HCT116 (cell line): ENCODE measurements at regions not wholly inside any gene's neighbourhood (a gene's known extent, or its start where the extent isn't known, plus 50 kb on each side); places are given as distances from the start of the nearest gene placed in this dataset.

ENCODE experiments used
- ATAC-seq: fragments of 200-7000 bp; cut with Tn5 transposase; 2 replicates; pipeline ENCODE4 v1.9.1; 2020; ENCODE audit warnings: mild to moderate bottlenecking, moderate library complexity
- BruUV-seq: library from RNA; stranded (reverse); fragments of 400-500 nt; replicated peaks from 2 replicates; lab custom pipeline; 2021; lab: Mats Ljungman, UMichigan
- CTCF ChIA-PET: fragments of 300-600 bp; sonication (Branson Sonifier 250); formaldehyde crosslinking; loops from one replicate; lab custom pipeline; 2021; ENCODE audit warnings: antibody characterized with exemption; lab: Charles Lee
- POLR2A ChIA-PET: fragments of 300-600, 350-600 bp; sonication (Branson Sonifier 250); formaldehyde crosslinking; loops from one replicate; lab custom pipeline; 2021; ENCODE audit warnings: antibody characterized with exemption; lab: Charles Lee
- RAD21 ChIA-PET, 2 experiments: fragments of 300-600 bp; sonication (Branson Sonifier 250); formaldehyde crosslinking; loops; one replicate each; lab custom pipeline; 2023; ENCODE audit warnings: low total read pairs in 2 of 2; ENCODE audit not compliant: uncharacterized antibody in 2 of 2, unreplicated experiment in 2 of 2, low non-redundant PET in 1 of 2; lab: Charles Lee
- DNase-seq: peaks from one replicate; pipeline ENCODE4 v3.0.0-alpha.2; 2010; ENCODE audit warnings: low read depth, low spot score
- H2AFZ ChIP-seq: fragments of 200-600 bp; shearing (Covaris generic), sonication (generic); 2 replicates; pipeline ENCODE4 v1.6.1; 2017; ENCODE audit warnings: low read depth, mixed run types, mixed read lengths, antibody characterized with exemption, low read length; ENCODE audit not compliant: poor library complexity, severe bottlenecking
- H3K27ac ChIP-seq: 2 replicates; pipeline ENCODE4 v1.5.1; 2012; ENCODE audit warnings: low read depth, low read length
- H3K27me3 ChIP-seq: fragments of 200-600 bp; sonication (generic); 2 replicates; pipeline ENCODE4 v1.6.1; 2016; ENCODE audit warnings: mixed run types, low read length, mixed read lengths; ENCODE audit not compliant: insufficient read depth
- H3K36me3 ChIP-seq, 2 experiments: fragments of 200-500 bp in 1 of 2; fragments of 200-600 bp in 1 of 2; sonication (Bioruptor generic) in 1 of 2; sonication (generic) in 1 of 2; 2 replicates each; pipeline versions ENCODE4 v1.5.1 to v1.6.1; 2014 to 2016; ENCODE audit warnings: low read length in 2 of 2, inconsistent platforms in 1 of 2, mixed read lengths in 1 of 2, mixed run types in 1 of 2; ENCODE audit not compliant: insufficient read depth in 2 of 2, control insufficient read depth in 1 of 2
- H3K4me1 ChIP-seq, 2 experiments: fragments of 200-600 bp in 1 of 2; sonication (generic) in 1 of 2; 2 replicates each; pipeline versions ENCODE4 v1.5.1 to v1.6.1; 2012 to 2017; ENCODE audit warnings: low read length in 2 of 2, inconsistent platforms in 1 of 2, mild to moderate bottlenecking in 1 of 2, mixed read lengths in 1 of 2, mixed run types in 1 of 2, moderate library complexity in 1 of 2; ENCODE audit not compliant: insufficient read depth in 2 of 2, control insufficient read depth in 1 of 2
- H3K4me2 ChIP-seq: fragments of 200-600 bp; sonication (generic); 2 replicates; pipeline ENCODE4 v1.6.1; 2017; ENCODE audit warnings: mixed run types, low read length, mixed read lengths
- H3K4me3 ChIP-seq, 2 experiments: fragments of 200-600 bp in 1 of 2; sonication (generic) in 1 of 2; replicated peaks in 1 of 2; 2 replicates each; pipeline ENCODE4 v1.5.1; 2011 to 2016; ENCODE audit warnings: low read length in 2 of 2, control low read depth in 1 of 2, low read depth in 1 of 2, mild to moderate bottlenecking in 1 of 2, mixed read lengths in 1 of 2, mixed run types in 1 of 2
- H3K79me2 ChIP-seq: fragments of 200-600 bp; sonication (generic); 2 replicates; pipeline ENCODE4 v1.6.1; 2017; ENCODE audit warnings: mild to moderate bottlenecking, mixed run types, low read length, moderate library complexity, mixed read lengths; ENCODE audit not compliant: insufficient read depth
- H3K9ac ChIP-seq: fragments of 200-600 bp; sonication (generic); 2 replicates; pipeline ENCODE4 v1.6.1; 2016; ENCODE audit warnings: low read length, mixed read lengths
- H3K9me2 ChIP-seq: fragments of 200-600 bp; sonication (generic), shearing (Covaris generic); 2 replicates; pipeline ENCODE4 v1.6.1; 2017; ENCODE audit warnings: mixed run types, mild to moderate bottlenecking, moderate library complexity; ENCODE audit not compliant: insufficient read depth
- H3K9me3 ChIP-seq, 2 experiments: fragments of 200-500 bp in 1 of 2; fragments of 200-600 bp in 1 of 2; sonication (Bioruptor generic) in 1 of 2; sonication (generic) in 1 of 2; 2 replicates each; pipeline ENCODE4 v1.6.1; 2014 to 2017; ENCODE audit warnings: low read length in 2 of 2, mixed read lengths in 2 of 2, inconsistent platforms in 1 of 2, low read depth in 1 of 2, mild to moderate bottlenecking in 1 of 2, mixed run types in 1 of 2, moderate library complexity in 1 of 2; ENCODE audit not compliant: control insufficient read depth in 1 of 2, insufficient read depth in 1 of 2
- H4K20me1 ChIP-seq: fragments of 200-600 bp; sonication (generic), shearing (Covaris generic); 2 replicates; pipeline ENCODE4 v1.6.1; 2017; ENCODE audit warnings: mixed run types, mild to moderate bottlenecking, moderate library complexity; ENCODE audit not compliant: insufficient read depth
- CBX3 ChIP-seq: IDR thresholded peaks from 2 replicates; pipeline ENCODE4 v1.6.1; 2012; ENCODE audit warnings: low read depth
- EGR1 ChIP-seq: IDR thresholded peaks from 2 replicates; pipeline ENCODE4 v1.6.1; 2012; ENCODE audit warnings: low read depth
- FOSL1 ChIP-seq: IDR thresholded peaks from 2 replicates; pipeline ENCODE4 v1.6.1; 2012; ENCODE audit warnings: low read depth
- POLR2A ChIP-seq: IDR thresholded peaks from 2 replicates; pipeline ENCODE4 v1.7.0; 2011; ENCODE audit warnings: borderline replicate concordance; ENCODE audit not compliant: insufficient read depth, insufficient read length; ENCODE audit errors: extremely low read depth
- YY1 ChIP-seq: IDR thresholded peaks from 2 replicates; pipeline ENCODE4 v1.6.1; 2011; ENCODE audit warnings: low read length, low read depth, moderate library complexity, mild to moderate bottlenecking; ENCODE audit not compliant: insufficient replicate concordance; ENCODE audit errors: extremely low read depth
- ZFX ChIP-seq: fragments of 450-650 bp; IDR thresholded peaks from 2 replicates; pipeline ENCODE4 v1.6.1; 2017
- intact Hi-C: fragments of 100-400 bp; cut with micrococcal nuclease; formaldehyde crosslinking; loops from 2 replicates; pipeline ENCODE4 v1.10.0; 2022
- TF ChIP-seq, protein P1 (sequence below): IDR thresholded peaks from 2 replicates; pipeline ENCODE4 v1.6.1; 2012; ENCODE audit warnings: low read depth
- TF ChIP-seq, protein P2 (sequence below): IDR thresholded peaks from 2 replicates; pipeline ENCODE4 v1.6.1; 2012

DNA sequence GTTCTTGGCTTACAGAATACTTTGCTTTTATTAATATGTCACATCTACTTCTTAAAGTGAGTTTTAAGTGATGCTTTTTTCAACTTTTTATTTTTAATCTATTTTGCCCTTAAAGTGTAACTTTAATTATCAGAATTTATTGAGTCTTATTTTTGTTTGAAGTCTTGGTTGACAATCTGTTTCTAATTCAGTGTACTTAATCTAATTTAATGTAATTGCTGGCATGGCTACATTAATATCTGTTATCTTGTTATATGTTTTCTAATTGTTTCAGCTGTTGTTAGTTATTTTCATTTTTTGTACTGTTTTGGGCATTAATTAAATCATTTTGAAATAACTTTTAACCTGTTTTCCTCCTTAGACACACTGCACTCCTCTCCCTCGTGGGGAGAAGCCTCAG lies 558.7 kb upstream of the EYS start:
- POLR2A ChIA-PET: no interaction called here
- H3K4me2 ChIP-seq: no peak overlapping the region
- TF ChIP-seq EGR1 (no peak), CBX3 (no peak), YY1 (no peak), FOSL1 (no peak), ZFX (no peak), POLR2A (no peak)
- TF ChIP-seq, protein P1, sequence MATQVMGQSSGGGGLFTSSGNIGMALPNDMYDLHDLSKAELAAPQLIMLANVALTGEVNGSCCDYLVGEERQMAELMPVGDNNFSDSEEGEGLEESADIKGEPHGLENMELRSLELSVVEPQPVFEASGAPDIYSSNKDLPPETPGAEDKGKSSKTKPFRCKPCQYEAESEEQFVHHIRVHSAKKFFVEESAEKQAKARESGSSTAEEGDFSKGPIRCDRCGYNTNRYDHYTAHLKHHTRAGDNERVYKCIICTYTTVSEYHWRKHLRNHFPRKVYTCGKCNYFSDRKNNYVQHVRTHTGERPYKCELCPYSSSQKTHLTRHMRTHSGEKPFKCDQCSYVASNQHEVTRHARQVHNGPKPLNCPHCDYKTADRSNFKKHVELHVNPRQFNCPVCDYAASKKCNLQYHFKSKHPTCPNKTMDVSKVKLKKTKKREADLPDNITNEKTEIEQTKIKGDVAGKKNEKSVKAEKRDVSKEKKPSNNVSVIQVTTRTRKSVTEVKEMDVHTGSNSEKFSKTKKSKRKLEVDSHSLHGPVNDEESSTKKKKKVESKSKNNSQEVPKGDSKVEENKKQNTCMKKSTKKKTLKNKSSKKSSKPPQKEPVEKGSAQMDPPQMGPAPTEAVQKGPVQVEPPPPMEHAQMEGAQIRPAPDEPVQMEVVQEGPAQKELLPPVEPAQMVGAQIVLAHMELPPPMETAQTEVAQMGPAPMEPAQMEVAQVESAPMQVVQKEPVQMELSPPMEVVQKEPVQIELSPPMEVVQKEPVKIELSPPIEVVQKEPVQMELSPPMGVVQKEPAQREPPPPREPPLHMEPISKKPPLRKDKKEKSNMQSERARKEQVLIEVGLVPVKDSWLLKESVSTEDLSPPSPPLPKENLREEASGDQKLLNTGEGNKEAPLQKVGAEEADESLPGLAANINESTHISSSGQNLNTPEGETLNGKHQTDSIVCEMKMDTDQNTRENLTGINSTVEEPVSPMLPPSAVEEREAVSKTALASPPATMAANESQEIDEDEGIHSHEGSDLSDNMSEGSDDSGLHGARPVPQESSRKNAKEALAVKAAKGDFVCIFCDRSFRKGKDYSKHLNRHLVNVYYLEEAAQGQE: no peak
- TF ChIP-seq, protein P2, sequence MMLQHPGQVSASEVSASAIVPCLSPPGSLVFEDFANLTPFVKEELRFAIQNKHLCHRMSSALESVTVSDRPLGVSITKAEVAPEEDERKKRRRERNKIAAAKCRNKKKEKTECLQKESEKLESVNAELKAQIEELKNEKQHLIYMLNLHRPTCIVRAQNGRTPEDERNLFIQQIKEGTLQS: no peak
- H3K4me1 ChIP-seq: no peaks in the 10 kb centered on the region
- no peak overlapping the region for H3K9ac ChIP-seq
- H3K36me3 ChIP-seq: no peaks in the 10 kb centered on the region
- H3K27me3 ChIP-seq: no peaks in the 10 kb centered on the region
- no peak overlapping the region for H2AFZ ChIP-seq
- intact Hi-C loops: no loop called here
- CTCF ChIA-PET: no interaction called here
- DNase-seq: no peak
- no peak for ATAC-seq
- no TSS peak for BruUV-seq
- no peaks in the 10 kb centered on the region for H3K9me2 ChIP-seq
- no peak overlapping the region for H3K4me3 ChIP-seq
- peaks cover 6 to 19% of the 10 kb centered on the region in 2 experiments; a peak in 2 of 4 replicates for H3K9me3 ChIP-seq
- no peaks in the 10 kb centered on the region for H4K20me1 ChIP-seq
- no peak overlapping the region for H3K27ac ChIP-seq
- H3K79me2 ChIP-seq: no peaks in the 10 kb centered on the region
- RAD21 ChIA-PET: no interaction called here
